Type B pancreatic cell (in vitro differentiated cells): ENCODE measurements at regions not wholly inside any gene's neighbourhood (a gene's known extent, or its start where the extent isn't known, plus 50 kb on each side); places are given as distances from the start of the nearest gene placed in this dataset.

Experiments
- DNase-seq: peaks from one replicate; pipeline ENCODE4 v3.0.0; 2021; ENCODE audit warnings: mixed read lengths; ENCODE audit not compliant: unreplicated experiment; ENCODE audit errors: extremely low spot score
- H3K27ac Mint-ChIP-seq: 2 replicates; pipeline ENCODE4 v1.8.0; 2021; ENCODE audit warnings: mild to moderate bottlenecking, mixed read lengths
- H3K27me3 Mint-ChIP-seq: 2 replicates; pipeline ENCODE4 v1.8.0; 2021; ENCODE audit warnings: mixed read lengths
- H3K36me3 Mint-ChIP-seq: 2 replicates; pipeline ENCODE4 v1.8.0; 2021; ENCODE audit warnings: mixed read lengths
- H3K4me1 Mint-ChIP-seq: one replicate; pipeline ENCODE4 v1.8.0; 2021; ENCODE audit warnings: mixed read lengths; ENCODE audit not compliant: unreplicated experiment
- H3K4me3 Mint-ChIP-seq: 2 replicates; pipeline ENCODE4 v1.8.0; 2021; ENCODE audit warnings: mild to moderate bottlenecking, mixed read lengths
- H3K9me3 Mint-ChIP-seq: 2 replicates; pipeline ENCODE4 v1.8.0; 2021; ENCODE audit warnings: mixed read lengths
- CTCF ChIP-seq: fragments of 200-600 bp; sonication (generic); conservative IDR thresholded peaks from 2 replicates; pipeline ENCODE4 v1.5.0; 2021; ENCODE audit warnings: antibody characterized with exemption, mild to moderate bottlenecking

DNA sequence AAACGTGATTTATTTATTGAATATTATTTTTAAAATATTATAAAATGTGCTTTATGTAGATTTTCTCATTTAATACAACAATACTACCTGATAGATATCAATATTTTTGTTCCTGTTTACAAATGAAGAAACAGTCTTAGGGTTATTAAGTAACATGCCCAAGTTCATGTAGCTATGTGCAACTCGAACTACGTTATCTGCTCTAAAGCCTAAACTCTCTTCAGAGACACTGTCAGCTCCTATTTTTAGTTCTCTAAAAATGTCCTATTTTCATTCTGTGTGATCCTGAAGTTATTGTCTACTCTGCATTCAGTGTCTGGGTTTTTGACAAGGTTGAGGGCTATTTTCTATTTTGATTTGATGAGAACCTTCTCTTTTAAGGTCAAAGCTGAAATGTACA, 550.1 kb upstream of the B3GALT2 start:
- no peak for DNase-seq
- no peaks in the 10 kb centered on the region for H3K9me3 Mint-ChIP-seq
- H3K4me3 Mint-ChIP-seq = no peak overlapping the region
- no peaks in the 10 kb centered on the region for H3K4me1 Mint-ChIP-seq
- H3K27me3 Mint-ChIP-seq = no peaks in the 10 kb centered on the region
- H3K27ac Mint-ChIP-seq = no peak overlapping the region
- TF ChIP-seq CTCF = no peak
- no peaks in the 10 kb centered on the region for H3K36me3 Mint-ChIP-seq

DNA sequence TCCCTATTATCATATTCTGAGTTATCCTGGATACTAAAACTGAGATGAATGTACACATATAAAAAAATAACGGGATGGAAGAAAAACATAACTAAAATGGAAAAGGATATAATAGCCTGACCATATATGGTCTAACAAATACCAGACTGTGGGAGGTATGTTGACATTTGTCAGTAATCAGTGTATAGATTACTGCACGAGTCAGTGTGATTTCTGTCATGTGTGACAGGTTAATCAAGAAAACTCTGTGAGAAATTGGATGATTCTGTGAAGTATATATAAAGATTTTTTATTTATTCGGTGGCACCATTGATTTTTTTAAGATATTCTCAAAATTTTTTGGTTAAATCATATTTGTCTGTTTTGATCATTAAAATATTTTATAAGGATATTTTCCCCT, 547.3 kb upstream of the B3GALT2 start:
- no peak for TF ChIP-seq CTCF
- no peak for DNase-seq
- no peak overlapping the region for H3K4me3 Mint-ChIP-seq
- no peaks in the 10 kb centered on the region for H3K4me1 Mint-ChIP-seq
- no peaks in the 10 kb centered on the region for H3K27me3 Mint-ChIP-seq
- H3K36me3 Mint-ChIP-seq = no peaks in the 10 kb centered on the region
- no peak overlapping the region for H3K27ac Mint-ChIP-seq
- H3K9me3 Mint-ChIP-seq = no peaks in the 10 kb centered on the region

GRCh38 chr1:193730017-193730416, 543.6 kb upstream of the B3GALT2 start:
- H3K27ac Mint-ChIP-seq = no peak overlapping the region
- no peaks in the 10 kb centered on the region for H3K36me3 Mint-ChIP-seq
- no peak overlapping the region for H3K4me3 Mint-ChIP-seq
- no peak for TF ChIP-seq CTCF
- H3K9me3 Mint-ChIP-seq = no peaks in the 10 kb centered on the region
- H3K4me1 Mint-ChIP-seq = no peaks in the 10 kb centered on the region
- no peaks in the 10 kb centered on the region for H3K27me3 Mint-ChIP-seq
- no peak for DNase-seq

DNA sequence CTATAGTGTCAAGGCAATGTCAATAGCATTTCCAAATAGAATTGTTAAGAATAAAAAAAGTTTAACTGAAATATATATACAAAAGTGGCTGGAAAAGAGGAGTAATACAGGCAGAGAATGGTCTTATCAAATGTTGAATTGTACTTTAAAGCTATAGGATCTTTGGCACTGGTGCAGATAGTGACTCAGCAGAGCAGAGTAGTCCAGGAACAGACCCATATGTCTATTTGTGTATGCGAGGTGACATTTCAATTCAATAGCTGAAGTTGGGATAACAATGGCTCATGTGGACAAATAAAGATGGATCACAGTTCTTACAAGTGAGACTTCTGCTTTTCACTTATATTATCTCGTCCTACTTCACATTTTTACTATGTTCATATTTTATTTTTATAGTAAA, 543.0 kb upstream of the B3GALT2 start:
- H3K4me3 Mint-ChIP-seq = no peak overlapping the region
- H3K27ac Mint-ChIP-seq = no peak overlapping the region
- no peaks in the 10 kb centered on the region for H3K27me3 Mint-ChIP-seq
- no peaks in the 10 kb centered on the region for H3K4me1 Mint-ChIP-seq
- DNase-seq = no peak
- no peak for TF ChIP-seq CTCF
- no peaks in the 10 kb centered on the region for H3K9me3 Mint-ChIP-seq
- no peaks in the 10 kb centered on the region for H3K36me3 Mint-ChIP-seq

GRCh38 chr1:193727850-193728249, 541.4 kb upstream of the B3GALT2 start:
- Mint-ChIP-seq H3K4me3 (no peak overlapping the region), H3K36me3 (no peaks in the 10 kb centered on the region), H3K27me3 (no peaks in the 10 kb centered on the region), H3K27ac (no peak overlapping the region), H3K9me3 (no peaks in the 10 kb centered on the region), H3K4me1 (no peaks in the 10 kb centered on the region)
- TF ChIP-seq CTCF = no peak
- DNase-seq = no peak

GRCh38 chr1:193726722-193727121, 540.3 kb upstream of the B3GALT2 start:
- no peak for TF ChIP-seq CTCF
- H3K27me3 Mint-ChIP-seq = no peaks in the 10 kb centered on the region

More at GRCh38 chr1:193726722-193727121, 540.3 kb upstream of the B3GALT2 start:
- no peaks in the 10 kb centered on the region for H3K9me3 Mint-ChIP-seq
- no peak overlapping the region for H3K4me3 Mint-ChIP-seq
- H3K27ac Mint-ChIP-seq = no peak overlapping the region
- no peaks in the 10 kb centered on the region for H3K36me3 Mint-ChIP-seq
- H3K4me1 Mint-ChIP-seq = no peaks in the 10 kb centered on the region
- no peak for DNase-seq
